H9 (cell line): ENCODE measurements at regions not wholly inside any gene's neighbourhood (a gene's known extent, or its start where the extent isn't known, plus 50 kb on each side); places are given as distances from the start of the nearest gene placed in this dataset.

Experiments
- DNase-seq: peaks from one replicate; pipeline ENCODE4 v3.0.0-alpha.2; 2017
- H2AFZ ChIP-seq: one replicate; pipeline ENCODE4 v1.6.1; 2013; ENCODE audit warnings: mild to moderate bottlenecking, low read length, control low read depth, moderate library complexity
- H2AK5ac ChIP-seq: 2 replicates; pipeline ENCODE4 v1.6.1; 2013; ENCODE audit warnings: low read length, control low read depth, mixed read lengths; ENCODE audit not compliant: insufficient read length
- H2BK120ac ChIP-seq: one replicate; pipeline ENCODE4 v1.6.1; 2013; ENCODE audit warnings: low read depth, mild to moderate bottlenecking, low read length, control low read depth, inconsistent platforms; ENCODE audit not compliant: poor library complexity, severe bottlenecking
- H2BK12ac ChIP-seq: 2 replicates; pipeline ENCODE4 v1.6.1; 2013; ENCODE audit warnings: low read length, control low read depth, mixed read lengths, low read depth; ENCODE audit not compliant: insufficient read length
- H2BK15ac ChIP-seq: 2 replicates; pipeline ENCODE4 v1.6.1; 2013; ENCODE audit warnings: low read depth, low read length, control low read depth
- H2BK20ac ChIP-seq: one replicate; pipeline ENCODE4 v1.6.1; 2013; ENCODE audit warnings: low read depth, mild to moderate bottlenecking, low read length, control low read depth, inconsistent platforms; ENCODE audit not compliant: poor library complexity, severe bottlenecking
- H2BK5ac ChIP-seq: 2 replicates; pipeline ENCODE4 v1.6.1; 2013; ENCODE audit warnings: low read length, control low read depth, mixed read lengths; ENCODE audit not compliant: insufficient read length
- H3K14ac ChIP-seq: 2 replicates; pipeline ENCODE4 v1.6.1; 2013; ENCODE audit warnings: low read length, control low read depth; ENCODE audit not compliant: insufficient read depth
- H3K18ac ChIP-seq: 2 replicates; pipeline ENCODE4 v1.6.1; 2013; ENCODE audit warnings: low read depth, mild to moderate bottlenecking, mixed read lengths, low read length, control low read depth; ENCODE audit not compliant: insufficient read length
- H3K23ac ChIP-seq: 2 replicates; pipeline ENCODE4 v1.6.1; 2013; ENCODE audit warnings: low read length, control low read depth, mixed read lengths, low read depth; ENCODE audit not compliant: insufficient read length
- H3K23me2 ChIP-seq: 2 replicates; pipeline ENCODE4 v1.6.1; 2013; ENCODE audit warnings: low read depth, mild to moderate bottlenecking, mixed read lengths, low read length, control low read depth; ENCODE audit not compliant: insufficient read length, poor library complexity, severe bottlenecking
- H3K27ac ChIP-seq: 2 replicates; pipeline ENCODE4 v1.5.1; 2013; ENCODE audit warnings: low read length, control low read depth, mixed read lengths, low read depth; ENCODE audit not compliant: insufficient read length
- H3K27me3 ChIP-seq: 2 replicates; pipeline ENCODE4 v1.6.1; 2013; ENCODE audit warnings: low read length, control low read depth, inconsistent platforms; ENCODE audit not compliant: insufficient read depth
- H3K4ac ChIP-seq: 2 replicates; pipeline ENCODE4 v1.6.1; 2013; ENCODE audit warnings: low read depth, mild to moderate bottlenecking, control low read depth, inconsistent platforms, low read length, moderate library complexity
- H3K4me1 ChIP-seq: 2 replicates; pipeline ENCODE4 v1.6.1; 2013; ENCODE audit warnings: low read length, control low read depth, inconsistent platforms; ENCODE audit not compliant: insufficient read depth
- H3K4me2 ChIP-seq: 2 replicates; pipeline ENCODE4 v1.6.1; 2013; ENCODE audit warnings: low read length, control low read depth, mixed read lengths; ENCODE audit not compliant: insufficient read length, insufficient read depth
- H3K56ac ChIP-seq: 2 replicates; pipeline ENCODE4 v1.6.1; 2013; ENCODE audit warnings: low read depth, mild to moderate bottlenecking, mixed read lengths, low read length, control low read depth; ENCODE audit not compliant: insufficient read length
- H3K79me1 ChIP-seq: 2 replicates; pipeline ENCODE4 v1.6.1; 2013; ENCODE audit warnings: low read depth, mild to moderate bottlenecking, moderate library complexity, low read length, control low read depth, inconsistent platforms; ENCODE audit not compliant: insufficient read depth, poor library complexity, severe bottlenecking
- H3K79me2 ChIP-seq: 2 replicates; pipeline ENCODE4 v1.6.1; 2013; ENCODE audit warnings: low read length, control low read depth, inconsistent platforms; ENCODE audit not compliant: insufficient read depth
- H3K9ac ChIP-seq: 2 replicates; pipeline ENCODE4 v1.6.1; 2013; ENCODE audit warnings: low read length, control low read depth, mixed read lengths; ENCODE audit not compliant: insufficient read length; ENCODE audit errors: extremely low read depth
- H3K9me3 ChIP-seq: one replicate; pipeline ENCODE4 v1.6.1; 2013; ENCODE audit warnings: low read depth, low read length, inconsistent platforms; ENCODE audit not compliant: control insufficient read depth
- H3T11ph ChIP-seq: one replicate; pipeline ENCODE4 v1.6.1; 2013; ENCODE audit warnings: mild to moderate bottlenecking, low read length, control low read depth, inconsistent platforms
- H4K20me1 ChIP-seq: one replicate; pipeline ENCODE4 v1.6.1; 2013; ENCODE audit not compliant: control insufficient read depth, insufficient read length, insufficient read depth
- H4K5ac ChIP-seq: 2 replicates; pipeline ENCODE4 v1.6.1; 2013; ENCODE audit warnings: low read depth, mild to moderate bottlenecking, mixed read lengths, low read length, control low read depth; ENCODE audit not compliant: insufficient read length
- H4K8ac ChIP-seq: replicated peaks from 2 replicates; pipeline ENCODE4 v1.6.1; 2013; ENCODE audit warnings: low read length, control low read depth, mixed read lengths, low read depth; ENCODE audit not compliant: insufficient read length
- H4K91ac ChIP-seq: 2 replicates; pipeline ENCODE4 v1.6.1; 2013; ENCODE audit warnings: low read depth, mild to moderate bottlenecking, moderate library complexity, mixed read lengths, low read length, control low read depth; ENCODE audit not compliant: insufficient read length
- H3K27ac Mint-ChIP-seq, 3 experiments: 2 replicates in 2 of 3; 3 replicates in 1 of 3; pipeline ENCODE4 v1.8.0; 2020 to 2021; ENCODE audit warnings: mixed read lengths in 3 of 3, mild to moderate bottlenecking in 1 of 3, moderate library complexity in 1 of 3
- H3K27me3 Mint-ChIP-seq: 2 replicates; pipeline ENCODE4 v1.8.0; 2021; ENCODE audit warnings: low read depth, mild to moderate bottlenecking, moderate library complexity, mixed read lengths
- H3K36me3 Mint-ChIP-seq, 3 experiments: 2 replicates in 2 of 3; 3 replicates in 1 of 3; pipeline ENCODE4 v1.8.0; 2020 to 2021; ENCODE audit warnings: low read depth in 3 of 3, mixed read lengths in 3 of 3; ENCODE audit not compliant: insufficient read depth in 1 of 3
- H3K4me1 Mint-ChIP-seq, 2 experiments: 2 replicates each; pipeline ENCODE4 v1.8.0; 2020; ENCODE audit warnings: mixed read lengths in 2 of 2
- H3K4me3 Mint-ChIP-seq, 2 experiments: 2 replicates in 1 of 2; 3 replicates in 1 of 2; pipeline ENCODE4 v1.8.0; 2020 to 2021; ENCODE audit warnings: mild to moderate bottlenecking in 2 of 2, mixed read lengths in 2 of 2, moderate library complexity in 1 of 2
- H3K9me3 Mint-ChIP-seq, 2 experiments: 2 replicates in 1 of 2; 3 replicates in 1 of 2; pipeline ENCODE4 v1.8.0; 2020; ENCODE audit warnings: mild to moderate bottlenecking in 2 of 2, mixed read lengths in 2 of 2, moderate library complexity in 1 of 2
- WGBS: extraction: QIAGEN DNeasy Blood & Tissue Kit; methylation state at CpG from one replicate; pipeline ENCODE4 v1.1.7; 2013; ENCODE audit warnings: missing lambda C conversion rate, low lambda C conversion rate, mixed read lengths; ENCODE audit not compliant: insufficient read length; ENCODE audit errors: extremely low coverage; 5-methylcytosine and 5-hydroxymethylcytosine counted together
- TF ChIP-seq, protein P1 (sequence below): fragments of 200-600 bp; sonication (generic); conservative IDR thresholded peaks from 3 replicates; pipeline ENCODE4 v1.8.0; 2021; ENCODE audit warnings: antibody characterized with exemption, mild to moderate bottlenecking

DNA sequence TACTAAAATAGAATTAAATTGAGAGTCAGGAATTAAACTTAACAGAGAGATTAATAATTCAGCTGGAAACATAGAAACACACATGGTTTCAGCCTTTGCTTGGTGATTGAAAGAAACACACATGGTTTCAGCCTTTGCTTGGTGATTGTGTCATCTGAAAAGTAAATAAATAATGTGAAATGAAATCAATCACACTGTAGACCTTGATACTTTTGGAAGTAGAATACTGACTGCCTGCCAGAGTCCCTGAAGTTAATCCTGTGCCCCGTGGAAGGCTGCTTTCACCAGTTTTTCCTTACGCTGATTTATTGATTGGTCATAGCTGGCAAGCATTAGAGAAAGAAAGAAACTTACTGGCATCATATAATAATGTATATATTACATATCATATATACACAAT is 1252.7 kb upstream of the FAM98A start:
- Histone ChIP-seq H4K20me1 (no peaks in the 10 kb centered on the region), H3K79me2 (no peaks in the 10 kb centered on the region), H3K23ac (no peak overlapping the region), H3K27me3 (no peaks in the 10 kb centered on the region), H3K56ac (no peak overlapping the region), H2BK15ac (no peak overlapping the region), H2AK5ac (no peak overlapping the region), H3K4me1 (no peaks in the 10 kb centered on the region), H4K91ac (no peak overlapping the region), H3K23me2 (no peaks in the 10 kb centered on the region), H3T11ph (no peak overlapping the region), H3K79me1 (no peaks in the 10 kb centered on the region), H3K14ac (no peak overlapping the region), H4K8ac (no peak overlapping the region), H2BK5ac (no peak overlapping the region), H4K5ac (no peak overlapping the region), H3K4ac (no peak overlapping the region), H2BK20ac (no peak overlapping the region), H3K9me3 (no peaks in the 10 kb centered on the region), H2BK120ac (no peak overlapping the region), H3K9ac (no peak overlapping the region), H3K4me2 (no peak overlapping the region), H2AFZ (no peak overlapping the region), H3K27ac (no peak overlapping the region), H2BK12ac (no peak overlapping the region), H3K18ac (no peak overlapping the region)
- Mint-ChIP-seq H3K27ac (no peak overlapping the region), H3K9me3 (peaks cover 4 to 8% of the 10 kb centered on the region in 2 experiments; a peak in 1 of 5 replicates), H3K4me3 (no peak overlapping the region), H3K27me3 (no peaks in the 10 kb centered on the region), H3K36me3 (peaks cover 0 to 2% (median 0%) of the 10 kb centered on the region in 3 experiments; a peak in 1 of 7 replicates), H3K4me1 (peaks cover under 1 to 5% of the 10 kb centered on the region in 2 experiments)
- no peak for DNase-seq
- WGBS = no CpG with 5 or more reads among the region's 2 CpGs
- TF ChIP-seq, protein P1, sequence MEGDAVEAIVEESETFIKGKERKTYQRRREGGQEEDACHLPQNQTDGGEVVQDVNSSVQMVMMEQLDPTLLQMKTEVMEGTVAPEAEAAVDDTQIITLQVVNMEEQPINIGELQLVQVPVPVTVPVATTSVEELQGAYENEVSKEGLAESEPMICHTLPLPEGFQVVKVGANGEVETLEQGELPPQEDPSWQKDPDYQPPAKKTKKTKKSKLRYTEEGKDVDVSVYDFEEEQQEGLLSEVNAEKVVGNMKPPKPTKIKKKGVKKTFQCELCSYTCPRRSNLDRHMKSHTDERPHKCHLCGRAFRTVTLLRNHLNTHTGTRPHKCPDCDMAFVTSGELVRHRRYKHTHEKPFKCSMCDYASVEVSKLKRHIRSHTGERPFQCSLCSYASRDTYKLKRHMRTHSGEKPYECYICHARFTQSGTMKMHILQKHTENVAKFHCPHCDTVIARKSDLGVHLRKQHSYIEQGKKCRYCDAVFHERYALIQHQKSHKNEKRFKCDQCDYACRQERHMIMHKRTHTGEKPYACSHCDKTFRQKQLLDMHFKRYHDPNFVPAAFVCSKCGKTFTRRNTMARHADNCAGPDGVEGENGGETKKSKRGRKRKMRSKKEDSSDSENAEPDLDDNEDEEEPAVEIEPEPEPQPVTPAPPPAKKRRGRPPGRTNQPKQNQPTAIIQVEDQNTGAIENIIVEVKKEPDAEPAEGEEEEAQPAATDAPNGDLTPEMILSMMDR = no peak
